GM12878 (cell line): ENCODE measurements at regions not wholly inside any gene's neighbourhood (a gene's known extent, or its start where the extent isn't known, plus 50 kb on each side); places are given as distances from the start of the nearest gene placed in this dataset.

Source experiments
- ATAC-seq: fragments of 200-7000 bp; cut with Tn5 transposase; 3 replicates; pipeline ENCODE4 v1.9.1; 2020; ENCODE audit warnings: mild to moderate bottlenecking, moderate library complexity
- BruUV-seq: library from RNA; stranded (reverse); fragments of 400-500 nt; replicated peaks from 2 replicates; lab custom pipeline; 2021; lab: Mats Ljungman, UMichigan
- CTCF ChIA-PET: fragments of 300-600 bp; sonication (Branson Sonifier 250); formaldehyde crosslinking; extraction: SDS; loops from one replicate; lab custom pipeline; 2021; ENCODE audit warnings: inconsistent platforms; lab: Yijun Ruan, JAX
- POLR2A ChIA-PET: fragments of 350-600 bp; formaldehyde crosslinking; extraction: SDS; loops from one replicate; lab custom pipeline; 2021; ENCODE audit warnings: inconsistent platforms; lab: Charles Lee
- RAD21 ChIA-PET: fragments of 300-600 bp; sonication (Branson Sonifier 250); formaldehyde crosslinking; loops from one replicate; lab custom pipeline; 2023; ENCODE audit warnings: antibody characterized with exemption; ENCODE audit not compliant: unreplicated experiment; lab: Charles Lee
- SMC1A ChIA-PET: fragments of 300-600 bp; sonication (Branson Sonifier 250); formaldehyde crosslinking; loops from one replicate; lab custom pipeline; 2023; ENCODE audit not compliant: unreplicated experiment, uncharacterized antibody; lab: Charles Lee
- DNase-seq: peaks from one replicate; pipeline ENCODE4 v3.0.0-alpha.2; 2011; ENCODE audit warnings: low read depth, low spot score
- FAIRE-seq: peaks from 3 replicates; lab custom pipeline; 2011; peaks lifted over from hg19 to GRCh38; lab: Jason Lieb, UNC
- H2AFZ ChIP-seq: 2 replicates; pipeline ENCODE4 v1.6.0; 2011; ENCODE audit warnings: low read depth, low read length, control low read depth; ENCODE audit not compliant: control insufficient read depth
- H3K27ac ChIP-seq: 2 replicates; pipeline ENCODE4 v1.5.1; 2011; ENCODE audit warnings: control low read depth; ENCODE audit not compliant: control insufficient read depth, insufficient read depth
- H3K27me3 ChIP-seq, 2 experiments: replicated peaks in 1 of 2; 2 replicates each; pipeline versions ENCODE4 v1.6.0 to v1.6.1; 2011; ENCODE audit warnings: low read length in 1 of 2; ENCODE audit not compliant: control insufficient read depth in 2 of 2, insufficient read depth in 2 of 2
- H3K36me3 ChIP-seq, 2 experiments: 2 replicates each; pipeline ENCODE4 v1.5.1; 2011; ENCODE audit warnings: low read length in 1 of 2; ENCODE audit not compliant: control insufficient read depth in 2 of 2, insufficient read depth in 2 of 2
- H3K4me1 ChIP-seq: 2 replicates; pipeline ENCODE4 v1.6.1; 2011; ENCODE audit warnings: mild to moderate bottlenecking, low read length, moderate library complexity, mixed read lengths; ENCODE audit not compliant: control insufficient read depth, insufficient read depth
- H3K4me2 ChIP-seq: 2 replicates; pipeline ENCODE4 v1.6.0; 2011; ENCODE audit warnings: control low read depth; ENCODE audit not compliant: control insufficient read depth, insufficient read depth
- H3K4me3 ChIP-seq: fragments of 200-600 bp; sonication (generic); 2 replicates; pipeline ENCODE4 v1.5.1; 2016
- H3K79me2 ChIP-seq: 2 replicates; pipeline ENCODE4 v1.6.0; 2011; ENCODE audit warnings: low read length; ENCODE audit not compliant: control insufficient read depth, insufficient read depth
- H3K9ac ChIP-seq: 2 replicates; pipeline ENCODE4 v1.8.0; 2011; ENCODE audit warnings: low read length, control low read depth, mixed read lengths; ENCODE audit not compliant: control insufficient read depth, insufficient read depth
- H3K9me3 ChIP-seq: replicated peaks from 3 replicates; pipeline ENCODE4 v1.5.1; 2011; ENCODE audit warnings: mild to moderate bottlenecking, low read length; ENCODE audit not compliant: control insufficient read depth, insufficient read depth
- H4K20me1 ChIP-seq: 2 replicates; pipeline ENCODE4 v1.6.0; 2011; ENCODE audit not compliant: control insufficient read depth, insufficient read depth
- BCL11A ChIP-seq: IDR thresholded peaks from 2 replicates; pipeline ENCODE4 v1.6.1; 2011; ENCODE audit warnings: low read depth, low read length
- ETV6 ChIP-seq, 2 experiments: fragments of 450-650 bp in 1 of 2; IDR thresholded peaks in 1 of 2; conservative IDR thresholded peaks in 1 of 2; 2 replicates each; pipeline ENCODE4 v1.6.1; 2014; ENCODE audit warnings: antibody characterized with exemption in 1 of 2, borderline replicate concordance in 1 of 2, low read depth in 1 of 2, mild to moderate bottlenecking in 1 of 2, moderate library complexity in 1 of 2
- EZH2 ChIP-seq: IDR thresholded peaks from 2 replicates; pipeline ENCODE4 v1.6.1; 2012; ENCODE audit warnings: low read depth, mild to moderate bottlenecking, control low read depth, inconsistent platforms, low read length, borderline replicate concordance; ENCODE audit not compliant: control insufficient read depth
- GATAD2B ChIP-seq: fragments of 450-650 bp; conservative IDR thresholded peaks from 2 replicates; pipeline ENCODE4 v1.6.1; 2017; ENCODE audit warnings: low read depth, mild to moderate bottlenecking, moderate library complexity
- HDGF ChIP-seq: fragments of 450-650 bp; IDR thresholded peaks from 2 replicates; pipeline ENCODE4 v1.6.1; 2016; ENCODE audit warnings: antibody characterized with exemption
- KLF5 ChIP-seq: fragments of 450-650 bp; IDR thresholded peaks from 2 replicates; pipeline ENCODE4 v1.6.1; 2014; ENCODE audit warnings: mild to moderate bottlenecking; ENCODE audit not compliant: partially characterized antibody
- SIX5 ChIP-seq: IDR thresholded peaks from 2 replicates; pipeline ENCODE4 v1.6.1; 2011; ENCODE audit warnings: mild to moderate bottlenecking, low read depth, low read length, moderate library complexity; ENCODE audit not compliant: severe bottlenecking
- YY1 ChIP-seq: IDR thresholded peaks from 2 replicates; pipeline ENCODE4 v1.6.1; 2011; ENCODE audit warnings: low read depth, mild to moderate bottlenecking, low read length
- ZBED1 ChIP-seq: IDR thresholded peaks from 2 replicates; pipeline ENCODE4 v1.6.1; 2016; ENCODE audit warnings: borderline replicate concordance
- ZNF217 ChIP-seq: fragments of 450-650 bp; IDR thresholded peaks from 2 replicates; pipeline ENCODE4 v1.6.1; 2017; ENCODE audit warnings: antibody characterized with exemption, mild to moderate bottlenecking
- ZNF24 ChIP-seq: fragments of 450-650 bp; IDR thresholded peaks from 2 replicates; pipeline ENCODE4 v1.6.1; 2017; ENCODE audit warnings: antibody characterized with exemption, mild to moderate bottlenecking
- WGBS: methylation state at CpG from one replicate; pipeline ENCODE4 v1.1.6; 2016; ENCODE audit warnings: low lambda C conversion rate; ENCODE audit not compliant: insufficient replicate concordance, insufficient coverage; ENCODE audit errors: missing lambda C conversion rate; 5-methylcytosine and 5-hydroxymethylcytosine counted together
- in situ Hi-C: fragments of 300-500 bp; cut with MboI; formaldehyde crosslinking; loops from 9 replicates; pipeline ENCODE4 v1.14.3; 2018; ENCODE audit warnings: mixed read lengths
- intact Hi-C: fragments of 100-400 bp; cut with micrococcal nuclease; formaldehyde crosslinking; loops from one replicate; pipeline ENCODE4 v1.14.2; 2022; ENCODE audit not compliant: unreplicated experiment
- TF ChIP-seq, protein P1 (sequence below): IDR thresholded peaks from 2 replicates; pipeline ENCODE4 v1.6.1; 2011; ENCODE audit warnings: low read depth, low read length, improper control_type of control experiment, borderline replicate concordance
- TF ChIP-seq, protein P2 (sequence below): fragments of 450-650 bp; IDR thresholded peaks from 2 replicates; pipeline ENCODE4 v1.6.1; 2016; ENCODE audit warnings: mild to moderate bottlenecking
- TF ChIP-seq, protein P3 (sequence below), 3 experiments: IDR thresholded peaks in 2 of 3; conservative IDR thresholded peaks in 1 of 3; 2 replicates each; pipeline ENCODE4 v1.5.1; 2011; ENCODE audit warnings: low read depth in 3 of 3, low read length in 3 of 3, mild to moderate bottlenecking in 3 of 3, control low read depth in 2 of 3, moderate library complexity in 2 of 3, inconsistent platforms in 1 of 3, mixed read lengths in 1 of 3; ENCODE audit not compliant: control insufficient read depth in 2 of 3, insufficient read depth in 1 of 3; ENCODE audit errors: extremely low read depth in 1 of 3

DNA sequence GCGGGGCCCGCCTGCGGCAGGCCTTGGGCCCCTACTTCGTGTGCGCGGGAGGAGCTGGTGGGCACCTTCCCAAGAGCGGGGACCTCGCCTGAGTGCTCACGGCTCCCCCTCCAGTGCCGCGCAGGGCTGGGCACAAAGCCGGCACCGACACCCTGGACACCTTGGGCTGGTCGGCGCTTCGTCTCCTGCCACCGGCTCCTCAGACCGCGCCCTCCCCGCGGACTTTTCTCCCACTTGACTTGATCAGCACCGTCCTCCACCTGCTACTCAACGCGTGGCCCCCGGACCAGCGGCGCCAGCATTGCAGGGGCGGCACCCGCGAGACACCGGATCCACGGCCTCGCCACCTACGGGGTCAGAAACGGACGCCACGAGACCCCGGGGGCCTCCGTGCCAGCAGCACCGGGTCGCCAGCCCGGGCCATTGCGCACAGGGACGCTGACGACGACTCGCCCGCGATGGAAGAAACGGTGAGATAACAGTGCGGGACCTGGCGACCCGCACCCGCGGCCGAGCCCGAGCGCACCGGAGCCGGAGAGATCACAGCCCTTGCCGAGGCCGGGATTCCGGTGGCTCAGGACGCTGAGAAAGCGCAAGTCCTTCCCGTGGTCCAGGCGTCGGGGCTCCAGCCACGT, 154.2 kb downstream of the DLL1 start:
- Histone ChIP-seq H3K79me2 (no peaks in the 10 kb centered on the region), H3K36me3 (no peaks in the 10 kb centered on the region), H3K9me3 (no peaks in the 10 kb centered on the region; the same call in 2 of the 3 replicates), H3K27me3 (no peaks in the 10 kb centered on the region), H3K9ac (no peak overlapping the region), H2AFZ (no peak overlapping the region), H3K4me2 (no peak overlapping the region), H3K27ac (no peak overlapping the region), H4K20me1 (no peaks in the 10 kb centered on the region), H3K4me1 (no peaks in the 10 kb centered on the region), H3K4me3 (no peak overlapping the region)
- intact Hi-C loops, result no loop called here
- FAIRE-seq (no peak), ATAC-seq (no peak), DNase-seq (no peak)
- POLR2A ChIA-PET, result no interaction called here
- CTCF ChIA-PET, result no interaction called here
- 82% methylated on average over 39 of the region's 69 CpGs for WGBS
- in situ Hi-C loops, result no loop called here
- RAD21 ChIA-PET, result no interaction called here
- TF ChIP-seq BCL11A (no peak), GATAD2B (no peak), ZNF217 (no peak), ZBED1 (no peak), HDGF (no peak), ZNF24 (no peak), YY1 (no peak), SIX5 (no peak), KLF5 (no peak), ETV6 (conservative IDR thresholded peaks at IDR 0.05 in 1 of 2, IDR thresholded peaks at IDR 0.05 in 1 of 2; ENCODE audit: borderline replicate concordance in 1 of 2, low read depth in 1 of 2) (no peak), EZH2 (no peak)
- TF ChIP-seq, protein P1, sequence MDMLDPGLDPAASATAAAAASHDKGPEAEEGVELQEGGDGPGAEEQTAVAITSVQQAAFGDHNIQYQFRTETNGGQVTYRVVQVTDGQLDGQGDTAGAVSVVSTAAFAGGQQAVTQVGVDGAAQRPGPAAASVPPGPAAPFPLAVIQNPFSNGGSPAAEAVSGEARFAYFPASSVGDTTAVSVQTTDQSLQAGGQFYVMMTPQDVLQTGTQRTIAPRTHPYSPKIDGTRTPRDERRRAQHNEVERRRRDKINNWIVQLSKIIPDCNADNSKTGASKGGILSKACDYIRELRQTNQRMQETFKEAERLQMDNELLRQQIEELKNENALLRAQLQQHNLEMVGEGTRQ, result no peak
- TF ChIP-seq, protein P2, sequence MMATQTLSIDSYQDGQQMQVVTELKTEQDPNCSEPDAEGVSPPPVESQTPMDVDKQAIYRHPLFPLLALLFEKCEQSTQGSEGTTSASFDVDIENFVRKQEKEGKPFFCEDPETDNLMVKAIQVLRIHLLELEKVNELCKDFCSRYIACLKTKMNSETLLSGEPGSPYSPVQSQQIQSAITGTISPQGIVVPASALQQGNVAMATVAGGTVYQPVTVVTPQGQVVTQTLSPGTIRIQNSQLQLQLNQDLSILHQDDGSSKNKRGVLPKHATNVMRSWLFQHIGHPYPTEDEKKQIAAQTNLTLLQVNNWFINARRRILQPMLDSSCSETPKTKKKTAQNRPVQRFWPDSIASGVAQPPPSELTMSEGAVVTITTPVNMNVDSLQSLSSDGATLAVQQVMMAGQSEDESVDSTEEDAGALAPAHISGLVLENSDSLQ, result no peak
- TF ChIP-seq, protein P3, sequence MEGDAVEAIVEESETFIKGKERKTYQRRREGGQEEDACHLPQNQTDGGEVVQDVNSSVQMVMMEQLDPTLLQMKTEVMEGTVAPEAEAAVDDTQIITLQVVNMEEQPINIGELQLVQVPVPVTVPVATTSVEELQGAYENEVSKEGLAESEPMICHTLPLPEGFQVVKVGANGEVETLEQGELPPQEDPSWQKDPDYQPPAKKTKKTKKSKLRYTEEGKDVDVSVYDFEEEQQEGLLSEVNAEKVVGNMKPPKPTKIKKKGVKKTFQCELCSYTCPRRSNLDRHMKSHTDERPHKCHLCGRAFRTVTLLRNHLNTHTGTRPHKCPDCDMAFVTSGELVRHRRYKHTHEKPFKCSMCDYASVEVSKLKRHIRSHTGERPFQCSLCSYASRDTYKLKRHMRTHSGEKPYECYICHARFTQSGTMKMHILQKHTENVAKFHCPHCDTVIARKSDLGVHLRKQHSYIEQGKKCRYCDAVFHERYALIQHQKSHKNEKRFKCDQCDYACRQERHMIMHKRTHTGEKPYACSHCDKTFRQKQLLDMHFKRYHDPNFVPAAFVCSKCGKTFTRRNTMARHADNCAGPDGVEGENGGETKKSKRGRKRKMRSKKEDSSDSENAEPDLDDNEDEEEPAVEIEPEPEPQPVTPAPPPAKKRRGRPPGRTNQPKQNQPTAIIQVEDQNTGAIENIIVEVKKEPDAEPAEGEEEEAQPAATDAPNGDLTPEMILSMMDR (IDR thresholded peaks at IDR 0.05 in 2 of 3, conservative IDR thresholded peaks at IDR 0.05 in 1 of 3; ENCODE audit: control insufficient read depth in 2 of 3, extremely low read depth in 1 of 3, insufficient read depth in 1 of 3, low read depth in 3 of 3, low read length in 3 of 3), result no peak
- BruUV-seq, result no TSS peak
- SMC1A ChIA-PET, result no interaction called here
